IMR-90 (cell line): ENCODE measurements at regions not wholly inside any gene's neighbourhood (a gene's known extent, or its start where the extent isn't known, plus 50 kb on each side); places are given as distances from the start of the nearest gene placed in this dataset.

Experiments used
- ATAC-seq: fragments of 200-7000 bp; cut with Tn5 transposase; 2 replicates; pipeline ENCODE4 v1.9.1; 2020; ENCODE audit warnings: low read depth, mild to moderate bottlenecking, moderate library complexity
- BruUV-seq: library from RNA; stranded (reverse); fragments of 400-500 nt; replicated peaks from 2 replicates; lab custom pipeline; 2021; lab: Mats Ljungman, UMichigan
- CTCF ChIA-PET: fragments of 300-600 bp; formaldehyde crosslinking; extraction: SDS; loops from one replicate; lab custom pipeline; 2021; ENCODE audit warnings: antibody characterized with exemption; lab: Yijun Ruan, JAX
- POLR2A ChIA-PET: fragments of 300-600 bp; sonication (Branson Sonifier 250); formaldehyde crosslinking; loops from one replicate; lab custom pipeline; 2022; ENCODE audit warnings: antibody characterized with exemption; ENCODE audit not compliant: unreplicated experiment; lab: Charles Lee
- DNase-seq: peaks from one replicate; pipeline ENCODE4 v3.0.0; 2013
- H2AFZ ChIP-seq: replicated peaks from 2 replicates; pipeline ENCODE3; 2013; ENCODE audit warnings: low read length, mild to moderate bottlenecking; ENCODE audit not compliant: poor library complexity
- H2AK5ac ChIP-seq: 2 replicates; pipeline ENCODE4 v1.6.1; 2013; ENCODE audit warnings: low read depth, low read length, inconsistent platforms
- H2AK9ac ChIP-seq: replicated peaks from 2 replicates; pipeline ENCODE3; 2013; ENCODE audit warnings: mild to moderate bottlenecking, low read depth, low read length, moderate library complexity; ENCODE audit not compliant: poor library complexity
- H2BK120ac ChIP-seq: 2 replicates; pipeline ENCODE4 v1.6.1; 2013; ENCODE audit warnings: low read depth, low read length, inconsistent platforms
- H2BK15ac ChIP-seq: 3 replicates; pipeline ENCODE4 v1.6.1; 2013; ENCODE audit warnings: low read depth, low read length, inconsistent platforms
- H2BK20ac ChIP-seq: 2 replicates; pipeline ENCODE4 v1.6.1; 2013; ENCODE audit warnings: low read depth, mild to moderate bottlenecking, inconsistent platforms, low read length, moderate library complexity
- H2BK5ac ChIP-seq: 2 replicates; pipeline ENCODE4 v1.6.1; 2013; ENCODE audit warnings: mild to moderate bottlenecking, low read depth, low read length, inconsistent platforms; ENCODE audit not compliant: poor library complexity, severe bottlenecking
- H3K14ac ChIP-seq: replicated peaks from 2 replicates; pipeline ENCODE4 v1.6.1; 2013; ENCODE audit warnings: low read depth, low read length, inconsistent platforms
- H3K18ac ChIP-seq: 2 replicates; pipeline ENCODE4 v1.6.1; 2013; ENCODE audit warnings: low read depth, low read length, control low read depth
- H3K23ac ChIP-seq: 2 replicates; pipeline ENCODE4 v1.6.1; 2013; ENCODE audit warnings: low read depth, low read length, inconsistent platforms
- H3K27ac ChIP-seq: 2 replicates; pipeline ENCODE4 v1.5.1; 2013; ENCODE audit warnings: mild to moderate bottlenecking, control low read depth, low read length; ENCODE audit not compliant: insufficient read depth
- H3K27me3 ChIP-seq: 2 replicates; pipeline ENCODE4 v1.6.1; 2013; ENCODE audit warnings: low read length; ENCODE audit not compliant: control insufficient read depth, insufficient read depth
- H3K36me3 ChIP-seq: 2 replicates; pipeline ENCODE4 v1.6.1; 2013; ENCODE audit warnings: low read length, mixed read lengths; ENCODE audit not compliant: control insufficient read depth, insufficient read depth
- H3K4ac ChIP-seq: 2 replicates; pipeline ENCODE4 v1.6.1; 2013; ENCODE audit warnings: low read depth, low read length, inconsistent platforms
- H3K4me1 ChIP-seq: 2 replicates; pipeline ENCODE4 v1.6.1; 2013; ENCODE audit warnings: low read length, mixed read lengths; ENCODE audit not compliant: control insufficient read depth, insufficient read depth
- H3K4me2 ChIP-seq: 2 replicates; pipeline ENCODE4 v1.6.1; 2013; ENCODE audit warnings: low read depth, mild to moderate bottlenecking, control low read depth, low read length, moderate library complexity
- H3K4me3 ChIP-seq: 2 replicates; pipeline ENCODE4 v1.5.1; 2013; ENCODE audit warnings: low read depth, mild to moderate bottlenecking, control low read depth, low read length, moderate library complexity; ENCODE audit not compliant: insufficient read depth
- H3K56ac ChIP-seq: 2 replicates; pipeline ENCODE4 v1.6.1; 2013; ENCODE audit warnings: low read length, inconsistent platforms; ENCODE audit not compliant: insufficient read depth; ENCODE audit errors: extremely low read depth
- H3K79me1 ChIP-seq, 2 experiments: 2 replicates each; pipeline ENCODE4 v1.6.1; 2013; ENCODE audit warnings: low read length in 2 of 2, inconsistent platforms in 1 of 2, low read depth in 1 of 2
- H3K9ac ChIP-seq: 2 replicates; pipeline ENCODE4 v1.6.1; 2013; ENCODE audit warnings: low read depth, low read length, control low read depth
- H3K9me1 ChIP-seq: 2 replicates; pipeline ENCODE4 v1.6.1; 2013; ENCODE audit warnings: low read length, inconsistent platforms; ENCODE audit not compliant: insufficient read depth
- H3K9me3 ChIP-seq: 2 replicates; pipeline ENCODE4 v1.6.1; 2013; ENCODE audit warnings: low read length; ENCODE audit not compliant: control insufficient read depth, insufficient read depth
- H4K20me1 ChIP-seq: 2 replicates; pipeline ENCODE4 v1.6.1; 2013; ENCODE audit warnings: low read length, inconsistent platforms; ENCODE audit not compliant: insufficient read depth
- H4K5ac ChIP-seq: 2 replicates; pipeline ENCODE4 v1.6.1; 2013; ENCODE audit warnings: mild to moderate bottlenecking, low read depth, low read length, control low read depth
- H4K8ac ChIP-seq, 2 experiments: 2 replicates each; pipeline ENCODE4 v1.6.1; 2013; ENCODE audit warnings: low read depth in 2 of 2, low read length in 2 of 2, control low read depth in 1 of 2, inconsistent platforms in 1 of 2
- H4K91ac ChIP-seq: 2 replicates; pipeline ENCODE4 v1.6.1; 2013; ENCODE audit warnings: low read depth, low read length, inconsistent platforms; ENCODE audit not compliant: insufficient read depth
- CEBPB ChIP-seq: IDR thresholded peaks from 2 replicates; pipeline ENCODE4 v1.6.1; 2012; ENCODE audit warnings: low read depth, low read length, improper control_type of control experiment
- MAFK ChIP-seq: IDR thresholded peaks from 2 replicates; pipeline ENCODE4 v1.6.1; 2012; ENCODE audit warnings: low read depth, low read length, improper control_type of control experiment
- POLR2A ChIP-seq: IDR thresholded peaks from 2 replicates; pipeline ENCODE4 v1.6.1; 2012; ENCODE audit warnings: mild to moderate bottlenecking, low read depth, low read length
- RAD21 ChIP-seq: IDR thresholded peaks from 2 replicates; pipeline ENCODE4 v1.6.1; 2012; ENCODE audit warnings: low read length, improper control_type of control experiment
- RFX5 ChIP-seq: IDR thresholded peaks from 2 replicates; pipeline ENCODE4 v1.8.0; 2012; ENCODE audit warnings: low read depth, mild to moderate bottlenecking, low read length, moderate library complexity
- WGBS, 2 experiments: methylation state at CpG; one replicate each; pipeline versions ENCODE4 v1.1.5 to v1.1.7; 2013; ENCODE audit warnings: missing lambda C conversion rate in 2 of 2; ENCODE audit not compliant: insufficient read length in 1 of 2; ENCODE audit errors: extremely low coverage in 2 of 2; 5-methylcytosine and 5-hydroxymethylcytosine counted together
- dilution Hi-C: fragments of 300-500 bp; cut with HindIII; formaldehyde crosslinking; loops from one replicate; pipeline ENCODE4 v1.14.3; 2018; ENCODE audit warnings: low sequenced_read_pairs; ENCODE audit not compliant: unreplicated experiment
- in situ Hi-C: fragments of 300-500 bp; cut with MboI; formaldehyde crosslinking; loops from 3 replicates; pipeline ENCODE4 v1.14.3; 2019; ENCODE audit warnings: low sequenced_read_pairs, inconsistent platforms, mixed read lengths
- intact Hi-C: fragments of 100-400 bp; cut with micrococcal nuclease; formaldehyde crosslinking; loops from 2 replicates; pipeline ENCODE4 v1.10.0; 2022

- ChIA-PET POLR2A (no interaction called here), CTCF (no interaction called here)
- Histone ChIP-seq H3K4ac (no peak overlapping the region), H2AK5ac (no peak overlapping the region), H3K36me3 (no peaks in the 10 kb centered on the region), H2AFZ (no peak overlapping the region), H3K9me1 (no peaks in the 10 kb centered on the region), H3K27me3 (no peaks in the 10 kb centered on the region), H4K5ac (no peak overlapping the region), H2BK20ac (no peak overlapping the region), H2AK9ac (no peak overlapping the region), H3K9me3 (no peaks in the 10 kb centered on the region; the same call in 1 of the 2 replicates), H3K4me3 (no peak overlapping the region), H3K56ac (no peak overlapping the region), H4K8ac (no peak overlapping the region), H2BK15ac (no peak overlapping the region), H3K18ac (no peak overlapping the region), H3K4me2 (no peak overlapping the region), H4K20me1 (no peaks in the 10 kb centered on the region), H2BK5ac (no peak overlapping the region), H2BK120ac (no peak overlapping the region), H3K79me1 (no peaks in the 10 kb centered on the region), H3K4me1 (no peaks in the 10 kb centered on the region), H4K91ac (no peak overlapping the region), H3K23ac (no peak overlapping the region), H3K14ac (no peak overlapping the region), H3K9ac (no peak overlapping the region), H3K27ac (no peak overlapping the region)
- in situ Hi-C loops (no loop called here), dilution Hi-C loops (no loop called here), intact Hi-C loops (no loop called here)
- ATAC-seq (no peak), DNase-seq (no peak)
- BruUV-seq: no TSS peak
- no CpG with 5 or more reads among the region's 1 CpG for WGBS, 2 experiments
- TF ChIP-seq MAFK (no peak), CEBPB (no peak), POLR2A (no peak), RFX5 (no peak), RAD21 (no peak)
Observed at GRCh38 chr13:52922961-52923360, 74.5 kb upstream of the PCDH8 start.
